B cell (primary cell): ENCODE measurements at regions not wholly inside any gene's neighbourhood (a gene's known extent, or its start where the extent isn't known, plus 50 kb on each side); places are given as distances from the start of the nearest gene placed in this dataset.

Source experiments
- ATAC-seq: fragments of 200-7000 bp; cut with Tn5 transposase; one replicate; pipeline ENCODE4 v1.10.0; 2021; ENCODE audit warnings: low read depth, mild to moderate bottlenecking, moderate number of reproducible peaks, moderate library complexity
- CTCF ChIA-PET: fragments of 350-600 bp; sonication (Branson Sonifier 250); formaldehyde crosslinking; loops from one replicate; lab custom pipeline; 2021; ENCODE audit warnings: antibody characterized with exemption, inconsistent platforms; lab: Charles Lee
- POLR2A ChIA-PET: fragments of 350-600 bp; sonication (Branson Sonifier 250); formaldehyde crosslinking; loops from one replicate; lab custom pipeline; 2021; ENCODE audit warnings: antibody characterized with exemption; lab: Charles Lee
- DNase-seq: peaks from one replicate; pipeline ENCODE4 v3.0.0; 2013
- H2AFZ ChIP-seq: 2 replicates; pipeline ENCODE4 v1.6.1; 2012; ENCODE audit warnings: mild to moderate bottlenecking, low read depth, low read length; ENCODE audit not compliant: insufficient read depth, poor library complexity, severe bottlenecking
- H3K27ac ChIP-seq, 2 donors: 1 replicate in 1 of 2; 2 replicates in 1 of 2; pipeline ENCODE4 v1.5.1; 2012 to 2013; ENCODE audit warnings: low read length in 2 of 2, mild to moderate bottlenecking in 2 of 2, moderate library complexity in 1 of 2
- H3K27me3 ChIP-seq, 4 experiments: fragments of 200-600 bp in 1 of 4; sonication (generic) in 1 of 4; replicated peaks in 1 of 4; 1 replicate in 2 of 4; 2 replicates in 2 of 4; pipeline versions ENCODE4 v1.6.1 to v1.7.0; 2013 to 2016; ENCODE audit warnings: low read length in 3 of 4, mild to moderate bottlenecking in 2 of 4, mixed read lengths in 1 of 4, moderate library complexity in 1 of 4; ENCODE audit not compliant: insufficient read depth in 4 of 4, control insufficient read depth in 3 of 4; ENCODE audit errors: control extremely low read depth in 1 of 4
- H3K36me3 ChIP-seq, 2 experiments: replicated peaks in 1 of 2; 1 replicate in 1 of 2; 2 replicates in 1 of 2; pipeline versions ENCODE4 v1.6.1 to v1.7.1; 2013; ENCODE audit warnings: low read length in 1 of 2; ENCODE audit not compliant: insufficient read depth in 2 of 2, control insufficient read depth in 1 of 2; ENCODE audit errors: control extremely low read depth in 1 of 2, extremely low read depth in 1 of 2
- H3K4me1 ChIP-seq, 2 donors: fragments of 200-600 bp in 1 of 2; sonication (generic) in 1 of 2; 1 replicate in 1 of 2; 2 replicates in 1 of 2; pipeline versions ENCODE4 v1.5.1 to v1.6.1; 2013 to 2017; ENCODE audit warnings: low read length in 2 of 2; ENCODE audit not compliant: control insufficient read depth in 2 of 2, insufficient read depth in 2 of 2
- H3K4me2 ChIP-seq: replicated peaks from 2 replicates; pipeline ENCODE3; 2012; ENCODE audit warnings: mild to moderate bottlenecking, low read depth, low read length; ENCODE audit not compliant: poor library complexity, severe bottlenecking
- H3K4me3 ChIP-seq, 5 experiments: fragments of 200-600 bp in 1 of 5; sonication (generic) in 1 of 5; 1 replicate in 3 of 5; 2 replicates in 2 of 5; pipeline versions ENCODE4 v1.5.1 to v1.7.0; 2011 to 2016; ENCODE audit warnings: low read length in 4 of 5, mild to moderate bottlenecking in 4 of 5, low read depth in 2 of 5, control low read depth in 1 of 5, moderate library complexity in 1 of 5; ENCODE audit not compliant: insufficient read depth in 1 of 5; ENCODE audit errors: control extremely low read depth in 1 of 5, extremely low read depth in 1 of 5
- H3K79me2 ChIP-seq: fragments of 200-600 bp; sonication (generic); one replicate; pipeline ENCODE4 v1.6.0; 2016; ENCODE audit warnings: low read length; ENCODE audit not compliant: control insufficient read depth, insufficient read depth
- H3K9ac ChIP-seq: fragments of 200-600 bp; sonication (generic); 2 replicates; pipeline ENCODE4 v1.6.1; 2017; ENCODE audit warnings: mild to moderate bottlenecking, low read length, moderate library complexity
- H3K9me3 ChIP-seq, 3 donors: one replicate each; pipeline versions ENCODE4 v1.6.1 to v1.7.1; 2013; ENCODE audit warnings: low read length in 2 of 3; ENCODE audit not compliant: control insufficient read depth in 2 of 3, insufficient read depth in 1 of 3; ENCODE audit errors: control extremely low read depth in 1 of 3
- H4K20me1 ChIP-seq: 2 replicates; pipeline ENCODE4 v1.6.0; 2012; ENCODE audit warnings: mild to moderate bottlenecking, low read length; ENCODE audit not compliant: insufficient read depth, control insufficient read depth, poor library complexity, severe bottlenecking
- H3K27ac Mint-ChIP-seq: one replicate; pipeline ENCODE4 v1.8.0; 2021; ENCODE audit warnings: mixed read lengths
- H3K27me3 Mint-ChIP-seq: one replicate; pipeline ENCODE4 v1.8.0; 2021; ENCODE audit warnings: mixed read lengths
- H3K4me1 Mint-ChIP-seq: one replicate; pipeline ENCODE4 v1.8.0; 2021; ENCODE audit warnings: mixed read lengths
- H3K4me3 Mint-ChIP-seq: one replicate; pipeline ENCODE4 v1.8.0; 2021; ENCODE audit warnings: mixed read lengths
- H3K9me3 Mint-ChIP-seq: one replicate; pipeline ENCODE4 v1.8.0; 2022; ENCODE audit warnings: mixed read lengths; ENCODE audit not compliant: insufficient read depth
- CTCF ChIP-seq: fragments of 200-600 bp; IDR thresholded peaks from one replicate; pipeline ENCODE4 v1.8.0; 2022; ENCODE audit warnings: antibody characterized with exemption, mild to moderate bottlenecking
- EZH2 ChIP-seq: IDR thresholded peaks from 2 replicates; pipeline ENCODE4 v1.6.1; 2012; ENCODE audit warnings: borderline replicate concordance, low read depth, mild to moderate bottlenecking, moderate library complexity, low read length; ENCODE audit not compliant: insufficient read depth, poor library complexity, severe bottlenecking
- WGBS: methylation state at CpG from one replicate; pipeline ENCODE4 v1.1.5; 2013; ENCODE audit warnings: missing lambda C conversion rate; ENCODE audit not compliant: insufficient coverage; 5-methylcytosine and 5-hydroxymethylcytosine counted together
- intact Hi-C: fragments of 100-400 bp; cut with micrococcal nuclease; formaldehyde crosslinking; loops from one replicate; pipeline ENCODE4 v1.10.0; 2022

GRCh38 chr2:9137379-9138150 lies 69.0 kb upstream of the ASAP2 start:
- intact Hi-C loops: no loop called here
- POLR2A ChIA-PET: no interaction called here

More at GRCh38 chr2:9137379-9138150, 69.0 kb upstream of the ASAP2 start:
- no peak for ATAC-seq
- Histone ChIP-seq H3K36me3 (no peaks in the 10 kb centered on the region), H3K4me3 (no peak overlapping the region), H2AFZ (no peak overlapping the region), H3K9me3 (peaks cover 0 to 7% (median 1%) of the 10 kb centered on the region in 3 donors), H3K27me3 (peaks cover 0 to 5% (median 0%) of the 10 kb centered on the region in 4 experiments), H3K27ac (no peak overlapping the region), H4K20me1 (no peaks in the 10 kb centered on the region), H3K4me1 (peaks cover 1% of the 10 kb centered on the region in 2 donors), H3K9ac (no peak overlapping the region), H3K4me2 (no peak overlapping the region), H3K79me2 (no peaks in the 10 kb centered on the region)
- Mint-ChIP-seq H3K4me1 (peaks cover under 1% of the 10 kb centered on the region), H3K4me3 (no peak overlapping the region), H3K27me3 (peaks cover 23% of the 10 kb centered on the region), H3K9me3 (peaks cover 5% of the 10 kb centered on the region), H3K27ac (no peak overlapping the region)
- TF ChIP-seq CTCF (no peak), EZH2 (no peak)
- CTCF ChIA-PET: interaction anchor here (0.6 to 1.3 kb wide), 3 partner anchors 9 to 280 kb away, joined by 3 to 5 read pairs (median 3); no protein-coding TSS in a partner anchor
- no peak for DNase-seq
- WGBS: 88% methylated on average over 20 of the region's 24 CpGs
